SW 1271 (cell line): ENCODE measurements at regions not wholly inside any gene's neighbourhood (a gene's known extent, or its start where the extent isn't known, plus 50 kb on each side); places are given as distances from the start of the nearest gene placed in this dataset.

ENCODE experiments used
- DNase-seq, 2 experiments: peaks; one replicate each; lab custom pipeline; 2025; lab: John Stamatoyannopoulos, UW

- no peak for DNase-seq
These were observed 186.0 kb upstream of the FRMPD4 start for GRCh38 chrX:11952176-11952720.

GRCh38 chrX:11953615-11954014, 184.7 kb upstream of the FRMPD4 start:
- DNase-seq: peak in 1 of 2 experiments; percentile 44

- DNase-seq: no peak
These were observed 184.1 kb upstream of the FRMPD4 start for GRCh38 chrX:11954176-11954575.

GRCh38 chrX:11960031-11960430, 178.2 kb upstream of the FRMPD4 start:
- no peak for DNase-seq

- DNase-seq: no peak
These were observed 172.8 kb upstream of the FRMPD4 start for GRCh38 chrX:11965436-11965835.

GRCh38 chrX:11967986-11968869, 170.0 kb upstream of the FRMPD4 start:
- DNase-seq: no peak

GRCh38 chrX:11968991-11969390, 169.3 kb upstream of the FRMPD4 start:
- no peak for DNase-seq

GRCh38 chrX:11970578-11971359, 167.5 kb upstream of the FRMPD4 start:
- DNase-seq: no peak

- no peak for DNase-seq
These were observed 161.6 kb upstream of the FRMPD4 start for GRCh38 chrX:11976663-11977062.

- DNase-seq: no peak
These were observed 146.0 kb upstream of the FRMPD4 start for GRCh38 chrX:11992271-11992670.

- no peak for DNase-seq
These were observed 143.1 kb upstream of the FRMPD4 start for GRCh38 chrX:11995146-11995545.

- DNase-seq: no peak
These were observed 141.5 kb upstream of the FRMPD4 start for GRCh38 chrX:11996810-11997209.

- no peak for DNase-seq
These were observed 139.3 kb upstream of the FRMPD4 start for GRCh38 chrX:11998944-11999343.

- no peak for DNase-seq
These were observed 135.4 kb upstream of the FRMPD4 start for GRCh38 chrX:12002876-12003275.

GRCh38 chrX:12007881-12008280, 130.4 kb upstream of the FRMPD4 start:
- peak in 1 of 2 experiments; percentile 35 for DNase-seq

GRCh38 chrX:12010436-12010835, 127.8 kb upstream of the FRMPD4 start:
- DNase-seq: no peak

- no peak for DNase-seq
These were observed 127.2 kb upstream of the FRMPD4 start for GRCh38 chrX:12011075-12011474.

GRCh38 chrX:12013211-12013618, 125.1 kb upstream of the FRMPD4 start:
- peak in 1 of 2 experiments; percentile 2 for DNase-seq

GRCh38 chrX:12021698-12022097, 116.6 kb upstream of the FRMPD4 start:
- DNase-seq: no peak

GRCh38 chrX:12026481-12026880, 111.8 kb upstream of the FRMPD4 start:
- DNase-seq: no peak

- no peak for DNase-seq
These were observed 106.2 kb upstream of the FRMPD4 start for GRCh38 chrX:12032082-12032481.

- no peak for DNase-seq
These were observed 103.5 kb upstream of the FRMPD4 start for GRCh38 chrX:12034741-12035140.

- no peak for DNase-seq
These were observed 95.7 kb upstream of the FRMPD4 start for GRCh38 chrX:12042615-12043014.
